ENCODE measurements at regions not wholly inside any gene's neighbourhood (a gene's known extent, or its start where the extent isn't known, plus 50 kb on each side); places are given as distances from the start of the nearest gene placed in this dataset.

- H3K27ac ChIP-seq: no peak overlapping the region
- no peaks in the 10 kb centered on the region for H3K79me2 ChIP-seq (ENCODE audit: insufficient read depth)
- H3K4me1 ChIP-seq (ENCODE audit: insufficient read depth): no peaks in the 10 kb centered on the region
- no peaks in the 10 kb centered on the region for H3K36me3 ChIP-seq (ENCODE audit: low read depth)
- TF ChIP-seq EZH2 (IDR thresholded peaks at IDR 0.05; ENCODE audit: insufficient read depth, poor library complexity, severe bottlenecking) (no peak), EZH2phosphoT487 (IDR thresholded peaks at IDR 0.05; ENCODE audit: insufficient read depth, low read depth) (no peak)
- no peaks in the 10 kb centered on the region for H3K9me3 ChIP-seq (ENCODE audit: low read depth)
- H3F3A ChIP-seq (ENCODE audit: insufficient read depth): no peaks in the 10 kb centered on the region
- H2AFZ ChIP-seq: no peak overlapping the region
- in situ Hi-C loops (cut with MboI): no loop called here
- H3K9ac ChIP-seq: no peak overlapping the region
- H3K9me2 ChIP-seq (ENCODE audit: insufficient read depth): no peaks in the 10 kb centered on the region
- no peak for DNase-seq
- WGBS, 2 experiments (ENCODE audit: low coverage in 1 of 2, low lambda C conversion rate in 2 of 2, missing lambda C conversion rate in 2 of 2): 0 to 8% methylated on average over 1 of the region's 1 CpG
- H3K4me3 ChIP-seq: no peak overlapping the region
- no peak overlapping the region for H3K4me2 ChIP-seq (ENCODE audit: unreplicated experiment)
- H4K20me1 ChIP-seq (ENCODE audit: insufficient read depth): no peaks in the 10 kb centered on the region
- H3K27me3 ChIP-seq (replicated peaks; ENCODE audit: insufficient read depth): no peaks in the 10 kb centered on the region
These were observed 347.0 kb downstream of the CSNK1G3 start for GRCh38 chr5:123858938-123859337.

- H3K4me3 ChIP-seq: no peak overlapping the region
- no peaks in the 10 kb centered on the region for H3K9me3 ChIP-seq (ENCODE audit: low read depth)
- no peaks in the 10 kb centered on the region for H4K20me1 ChIP-seq (ENCODE audit: insufficient read depth)
- 10 to 11% methylated on average over 1 of the region's 1 CpG for WGBS, 2 experiments (ENCODE audit: low coverage in 1 of 2, low lambda C conversion rate in 2 of 2, missing lambda C conversion rate in 2 of 2)
- no peaks in the 10 kb centered on the region for H3K27me3 ChIP-seq (replicated peaks; ENCODE audit: insufficient read depth)
- no peaks in the 10 kb centered on the region for H3K79me2 ChIP-seq (ENCODE audit: insufficient read depth)
- DNase-seq: no peak
- no peak overlapping the region for H2AFZ ChIP-seq
- H3F3A ChIP-seq (ENCODE audit: insufficient read depth): no peaks in the 10 kb centered on the region
- TF ChIP-seq EZH2 (IDR thresholded peaks at IDR 0.05; ENCODE audit: insufficient read depth, poor library complexity, severe bottlenecking) (no peak), EZH2phosphoT487 (IDR thresholded peaks at IDR 0.05; ENCODE audit: insufficient read depth, low read depth) (no peak)
- no peaks in the 10 kb centered on the region for H3K4me1 ChIP-seq (ENCODE audit: insufficient read depth)
- no peak overlapping the region for H3K4me2 ChIP-seq (ENCODE audit: unreplicated experiment)
- H3K36me3 ChIP-seq (ENCODE audit: low read depth): no peaks in the 10 kb centered on the region
- H3K9me2 ChIP-seq (ENCODE audit: insufficient read depth): no peaks in the 10 kb centered on the region
- H3K9ac ChIP-seq: no peak overlapping the region
- H3K27ac ChIP-seq: no peak overlapping the region
- in situ Hi-C loops (cut with MboI): no loop called here
These were observed 344.8 kb downstream of the CSNK1G3 start for GRCh38 chr5:123856766-123857165.

GRCh38 chr5:123855609-123856008, 343.6 kb downstream of the CSNK1G3 start:
- TF ChIP-seq EZH2phosphoT487 (IDR thresholded peaks at IDR 0.05; ENCODE audit: insufficient read depth, low read depth) (no peak), EZH2 (IDR thresholded peaks at IDR 0.05; ENCODE audit: insufficient read depth, poor library complexity, severe bottlenecking) (no peak)
- in situ Hi-C loops (cut with MboI): no loop called here
- no peak overlapping the region for H3K4me2 ChIP-seq (ENCODE audit: unreplicated experiment)
- H3K27ac ChIP-seq: no peak overlapping the region
- no peaks in the 10 kb centered on the region for H3K9me3 ChIP-seq (ENCODE audit: low read depth)
- H3K9me2 ChIP-seq (ENCODE audit: insufficient read depth): no peaks in the 10 kb centered on the region
- H4K20me1 ChIP-seq (ENCODE audit: insufficient read depth): no peaks in the 10 kb centered on the region
- H3F3A ChIP-seq (ENCODE audit: insufficient read depth): no peaks in the 10 kb centered on the region
- no peak overlapping the region for H3K4me3 ChIP-seq
- no peaks in the 10 kb centered on the region for H3K27me3 ChIP-seq (replicated peaks; ENCODE audit: insufficient read depth)
- H3K36me3 ChIP-seq (ENCODE audit: low read depth): no peaks in the 10 kb centered on the region
- H2AFZ ChIP-seq: no peak overlapping the region
- H3K79me2 ChIP-seq (ENCODE audit: insufficient read depth): no peaks in the 10 kb centered on the region
- no peaks in the 10 kb centered on the region for H3K4me1 ChIP-seq (ENCODE audit: insufficient read depth)
- no peak for DNase-seq
- no peak overlapping the region for H3K9ac ChIP-seq

- no peaks in the 10 kb centered on the region for H3K27me3 ChIP-seq (replicated peaks; ENCODE audit: insufficient read depth)
- no peak overlapping the region for H3K27ac ChIP-seq
- H3K9me3 ChIP-seq (ENCODE audit: low read depth): no peaks in the 10 kb centered on the region
- H3K9ac ChIP-seq: no peak overlapping the region
- no peaks in the 10 kb centered on the region for H3K9me2 ChIP-seq (ENCODE audit: insufficient read depth)
- H3K4me2 ChIP-seq (ENCODE audit: unreplicated experiment): no peak overlapping the region
- no peak overlapping the region for H3K4me3 ChIP-seq
- no peaks in the 10 kb centered on the region for H3K79me2 ChIP-seq (ENCODE audit: insufficient read depth)
- H3F3A ChIP-seq (ENCODE audit: insufficient read depth): no peaks in the 10 kb centered on the region
- TF ChIP-seq EZH2phosphoT487 (IDR thresholded peaks at IDR 0.05; ENCODE audit: insufficient read depth, low read depth) (no peak), EZH2 (IDR thresholded peaks at IDR 0.05; ENCODE audit: insufficient read depth, poor library complexity, severe bottlenecking) (no peak)
- no peak overlapping the region for H2AFZ ChIP-seq
- in situ Hi-C loops (cut with MboI): no loop called here
- no peaks in the 10 kb centered on the region for H3K4me1 ChIP-seq (ENCODE audit: insufficient read depth)
- DNase-seq: no peak
- no peaks in the 10 kb centered on the region for H4K20me1 ChIP-seq (ENCODE audit: insufficient read depth)
- WGBS, 2 experiments (ENCODE audit: low coverage in 1 of 2, low lambda C conversion rate in 2 of 2, missing lambda C conversion rate in 2 of 2): 83 to 84% methylated on average over 6 of the region's 6 CpGs
- H3K36me3 ChIP-seq (ENCODE audit: low read depth): no peaks in the 10 kb centered on the region
These were observed 333.6 kb downstream of the CSNK1G3 start for GRCh38 chr5:123845356-123846100.

- in situ Hi-C loops (cut with MboI): no loop called here
- H3F3A ChIP-seq (ENCODE audit: insufficient read depth): no peaks in the 10 kb centered on the region
- no peaks in the 10 kb centered on the region for H3K27me3 ChIP-seq (replicated peaks; ENCODE audit: insufficient read depth)
- TF ChIP-seq EZH2phosphoT487 (IDR thresholded peaks at IDR 0.05; ENCODE audit: insufficient read depth, low read depth): no peak
- TF ChIP-seq EZH2 (IDR thresholded peaks at IDR 0.05; ENCODE audit: insufficient read depth, poor library complexity, severe bottlenecking): no peak
- no peaks in the 10 kb centered on the region for H4K20me1 ChIP-seq (ENCODE audit: insufficient read depth)
- no peak overlapping the region for H3K27ac ChIP-seq
- H3K4me2 ChIP-seq (ENCODE audit: unreplicated experiment): no peak overlapping the region
- no peak overlapping the region for H2AFZ ChIP-seq
- no peak overlapping the region for H3K9ac ChIP-seq
- H3K4me1 ChIP-seq (ENCODE audit: insufficient read depth): no peaks in the 10 kb centered on the region
- WGBS, 2 experiments (ENCODE audit: low coverage in 1 of 2, low lambda C conversion rate in 2 of 2, missing lambda C conversion rate in 2 of 2): 85 to 93% methylated on average over 1 of the region's 1 CpG
- H3K9me2 ChIP-seq (ENCODE audit: insufficient read depth): no peaks in the 10 kb centered on the region
- H3K79me2 ChIP-seq (ENCODE audit: insufficient read depth): no peaks in the 10 kb centered on the region
- peak; percentile 9 for DNase-seq
- H3K4me3 ChIP-seq: no peak overlapping the region
- no peaks in the 10 kb centered on the region for H3K9me3 ChIP-seq (ENCODE audit: low read depth)
- H3K36me3 ChIP-seq (ENCODE audit: low read depth): no peaks in the 10 kb centered on the region
These were observed 332.9 kb downstream of the CSNK1G3 start for GRCh38 chr5:123844873-123845272.
